ENCODE measurements at regions not wholly inside any gene's neighbourhood (a gene's known extent, or its start where the extent isn't known, plus 50 kb on each side); places are given as distances from the start of the nearest gene placed in this dataset.

- TF ChIP-seq CTCF (IDR thresholded peaks at IDR 0.05) (no peak), POLR2A (IDR thresholded peaks at IDR 0.05) (no peak)
Observed at GRCh38 chr1:82139751-82140468, 339.2 kb downstream of the ADGRL2 start.
